ENCODE measurements at regions not wholly inside any gene's neighbourhood (a gene's known extent, or its start where the extent isn't known, plus 50 kb on each side); places are given as distances from the start of the nearest gene placed in this dataset.

GRCh38 chr13:80058626-80059025, 282.3 kb downstream of the SPRY2 start:
- no peak for TF ChIP-seq CTCF (conservative IDR thresholded peaks at IDR 0.05)
- no peak overlapping the region for H3K4me3 Mint-ChIP-seq
- peaks cover 15% of the 10 kb centered on the region for H3K36me3 Mint-ChIP-seq (ENCODE audit: low read depth)
- peaks cover 13% of the 10 kb centered on the region for H3K9me3 Mint-ChIP-seq
- no peak overlapping the region for H3K27ac Mint-ChIP-seq (ENCODE audit: unreplicated experiment)
- H3K4me1 Mint-ChIP-seq: peaks cover 35% of the 10 kb centered on the region
- DNase-seq (ENCODE audit: low read depth, low spot score): no peak
- no peaks in the 10 kb centered on the region for H3K27me3 Mint-ChIP-seq (ENCODE audit: low read depth)

- peak overlapping the region; percentile 97 for H3K27ac Mint-ChIP-seq (ENCODE audit: unreplicated experiment)
Observed at GRCh38 chr13:80055847-80056246, 285.1 kb downstream of the SPRY2 start.

GRCh38 chr13:80054806-80055205, 286.1 kb downstream of the SPRY2 start:
- Mint-ChIP-seq H3K9me3 (peaks cover 9% of the 10 kb centered on the region), H3K27me3 (ENCODE audit: low read depth) (no peaks in the 10 kb centered on the region), H3K4me3 (no peak overlapping the region), H3K4me1 (peaks cover 49% of the 10 kb centered on the region), H3K27ac (ENCODE audit: unreplicated experiment) (peak overlapping the region; percentile 52), H3K36me3 (ENCODE audit: low read depth) (peaks cover 8% of the 10 kb centered on the region)
- no peak for DNase-seq (ENCODE audit: low read depth, low spot score)
- no peak for TF ChIP-seq CTCF (conservative IDR thresholded peaks at IDR 0.05)

More at GRCh38 chr13:80055847-80056246, 285.1 kb downstream of the SPRY2 start:
- H3K4me1 Mint-ChIP-seq: peaks cover 41% of the 10 kb centered on the region
- peaks cover 12% of the 10 kb centered on the region for H3K36me3 Mint-ChIP-seq (ENCODE audit: low read depth)
- DNase-seq (ENCODE audit: low read depth, low spot score): no peak
- no peak for TF ChIP-seq CTCF (conservative IDR thresholded peaks at IDR 0.05)
- no peaks in the 10 kb centered on the region for H3K27me3 Mint-ChIP-seq (ENCODE audit: low read depth)
- peaks cover 12% of the 10 kb centered on the region for H3K9me3 Mint-ChIP-seq
- H3K4me3 Mint-ChIP-seq: peak overlapping the region; percentile 70

GRCh38 chr13:80052286-80052685, 288.6 kb downstream of the SPRY2 start:
- H3K27ac Mint-ChIP-seq (ENCODE audit: unreplicated experiment): no peak overlapping the region
- no peak for TF ChIP-seq CTCF (conservative IDR thresholded peaks at IDR 0.05)

GRCh38 chr13:80050252-80050651, 290.7 kb downstream of the SPRY2 start:
- peaks cover 2% of the 10 kb centered on the region for H3K36me3 Mint-ChIP-seq (ENCODE audit: low read depth)
- no peaks in the 10 kb centered on the region for H3K27me3 Mint-ChIP-seq (ENCODE audit: low read depth)
- H3K27ac Mint-ChIP-seq (ENCODE audit: unreplicated experiment): no peak overlapping the region
- H3K9me3 Mint-ChIP-seq: peaks cover 3% of the 10 kb centered on the region
- peaks cover 50% of the 10 kb centered on the region for H3K4me1 Mint-ChIP-seq
- no peak for TF ChIP-seq CTCF (conservative IDR thresholded peaks at IDR 0.05)
- no peak overlapping the region for H3K4me3 Mint-ChIP-seq
- no peak for DNase-seq (ENCODE audit: low read depth, low spot score)

More at GRCh38 chr13:80052286-80052685, 288.6 kb downstream of the SPRY2 start:
- peaks cover 2% of the 10 kb centered on the region for H3K36me3 Mint-ChIP-seq (ENCODE audit: low read depth)
- no peak overlapping the region for H3K4me3 Mint-ChIP-seq
- H3K27me3 Mint-ChIP-seq (ENCODE audit: low read depth): no peaks in the 10 kb centered on the region
- H3K9me3 Mint-ChIP-seq: peaks cover 3% of the 10 kb centered on the region
- H3K4me1 Mint-ChIP-seq: peaks cover 70% of the 10 kb centered on the region
- no peak for DNase-seq (ENCODE audit: low read depth, low spot score)

- Mint-ChIP-seq H3K9me3 (peaks cover 3% of the 10 kb centered on the region), H3K36me3 (ENCODE audit: low read depth) (peaks cover under 1% of the 10 kb centered on the region), H3K4me3 (peak overlapping the region; percentile 10), H3K27me3 (ENCODE audit: low read depth) (no peaks in the 10 kb centered on the region), H3K4me1 (peaks cover 36% of the 10 kb centered on the region), H3K27ac (ENCODE audit: unreplicated experiment) (no peak overlapping the region)
- no peak for TF ChIP-seq CTCF (conservative IDR thresholded peaks at IDR 0.05)
- peak; percentile 8 for DNase-seq (ENCODE audit: low read depth, low spot score)
Observed at GRCh38 chr13:80048802-80049201, 292.1 kb downstream of the SPRY2 start.

Data from neural crest cell (in vitro differentiated cells).